PC-9 (cell line): ENCODE measurements at regions not wholly inside any gene's neighbourhood (a gene's known extent, or its start where the extent isn't known, plus 50 kb on each side); places are given as distances from the start of the nearest gene placed in this dataset.

ENCODE experiments used
- EZH2 ChIP-seq: fragments of 200-600 bp; sonication (generic); IDR thresholded peaks from 2 replicates; pipeline ENCODE4 v1.8.0; 2017; ENCODE audit warnings: antibody characterized with exemption, low read depth
- TF ChIP-seq, protein P1 (sequence below): fragments of 200-600 bp; sonication (generic); conservative IDR thresholded peaks from 2 replicates; pipeline ENCODE4 v1.6.1; 2017; ENCODE audit warnings: mixed run types, antibody characterized with exemption, mild to moderate bottlenecking, moderate library complexity

DNA sequence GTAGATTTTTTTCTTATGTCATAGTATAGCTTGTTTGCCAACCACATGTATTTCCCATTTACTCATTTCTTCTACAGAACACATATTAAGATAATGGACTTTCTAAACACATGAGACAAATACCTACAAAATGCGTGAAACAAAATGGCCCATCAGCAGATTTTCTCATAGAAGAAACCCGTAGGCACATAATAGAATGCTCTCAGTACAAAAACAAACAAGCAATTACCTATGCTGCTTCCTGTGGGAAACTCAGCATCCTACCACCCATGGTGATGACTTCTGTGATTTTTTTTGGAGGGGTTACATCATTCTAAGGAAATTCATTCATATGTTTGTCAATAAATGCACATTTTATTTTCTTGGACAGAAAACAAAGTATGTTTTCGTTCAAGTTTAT lies 343.6 kb downstream of the SPRY1 start:
- TF ChIP-seq, protein P1, sequence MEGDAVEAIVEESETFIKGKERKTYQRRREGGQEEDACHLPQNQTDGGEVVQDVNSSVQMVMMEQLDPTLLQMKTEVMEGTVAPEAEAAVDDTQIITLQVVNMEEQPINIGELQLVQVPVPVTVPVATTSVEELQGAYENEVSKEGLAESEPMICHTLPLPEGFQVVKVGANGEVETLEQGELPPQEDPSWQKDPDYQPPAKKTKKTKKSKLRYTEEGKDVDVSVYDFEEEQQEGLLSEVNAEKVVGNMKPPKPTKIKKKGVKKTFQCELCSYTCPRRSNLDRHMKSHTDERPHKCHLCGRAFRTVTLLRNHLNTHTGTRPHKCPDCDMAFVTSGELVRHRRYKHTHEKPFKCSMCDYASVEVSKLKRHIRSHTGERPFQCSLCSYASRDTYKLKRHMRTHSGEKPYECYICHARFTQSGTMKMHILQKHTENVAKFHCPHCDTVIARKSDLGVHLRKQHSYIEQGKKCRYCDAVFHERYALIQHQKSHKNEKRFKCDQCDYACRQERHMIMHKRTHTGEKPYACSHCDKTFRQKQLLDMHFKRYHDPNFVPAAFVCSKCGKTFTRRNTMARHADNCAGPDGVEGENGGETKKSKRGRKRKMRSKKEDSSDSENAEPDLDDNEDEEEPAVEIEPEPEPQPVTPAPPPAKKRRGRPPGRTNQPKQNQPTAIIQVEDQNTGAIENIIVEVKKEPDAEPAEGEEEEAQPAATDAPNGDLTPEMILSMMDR: no peak
- no peak for TF ChIP-seq EZH2
